KMS-11 (cell line): ENCODE measurements at regions not wholly inside any gene's neighbourhood (a gene's known extent, or its start where the extent isn't known, plus 50 kb on each side); places are given as distances from the start of the nearest gene placed in this dataset.

ENCODE experiments used
- H2AFZ ChIP-seq: fragments of 200-600 bp; sonication (generic); 2 replicates; pipeline ENCODE4 v1.6.1; 2016; ENCODE audit warnings: antibody characterized with exemption, mixed run types, low read depth
- H3K27ac ChIP-seq: fragments of 200-600 bp; sonication (generic); 2 replicates; pipeline ENCODE4 v1.6.1; 2016; ENCODE audit warnings: mild to moderate bottlenecking, mixed run types
- H3K27me3 ChIP-seq: fragments of 200-600 bp; sonication (generic); 2 replicates; pipeline ENCODE4 v1.6.1; 2017; ENCODE audit warnings: mild to moderate bottlenecking, low read depth, mixed run types, moderate library complexity; ENCODE audit not compliant: insufficient read depth
- H3K36me3 ChIP-seq: fragments of 200-600 bp; sonication (generic); 2 replicates; pipeline ENCODE4 v1.6.1; 2017; ENCODE audit warnings: mild to moderate bottlenecking, mixed run types; ENCODE audit not compliant: insufficient read depth
- H3K4me1 ChIP-seq: fragments of 200-600 bp; sonication (generic); 2 replicates; pipeline ENCODE4 v1.6.1; 2016; ENCODE audit warnings: mild to moderate bottlenecking, low read depth, mixed run types; ENCODE audit not compliant: poor library complexity, severe bottlenecking
- H3K4me2 ChIP-seq: fragments of 200-600 bp; sonication (generic); 2 replicates; pipeline ENCODE4 v1.7.0; 2016; ENCODE audit warnings: mild to moderate bottlenecking, mixed run types
- H3K4me3 ChIP-seq: fragments of 200-600 bp; sonication (generic); IDR thresholded peaks from 2 replicates; pipeline ENCODE4 v1.6.1; 2017; ENCODE audit warnings: low read depth, low read length, mixed read lengths; ENCODE audit not compliant: insufficient read depth
- H3K79me2 ChIP-seq: fragments of 200-600 bp; sonication (generic); 2 replicates; pipeline ENCODE4 v1.6.1; 2016; ENCODE audit warnings: low read depth, mixed run types; ENCODE audit not compliant: insufficient read depth
- H3K9ac ChIP-seq: fragments of 200-600 bp; sonication (generic); 2 replicates; pipeline ENCODE4 v1.6.1; 2016; ENCODE audit warnings: mild to moderate bottlenecking, mixed run types
- H4K20me1 ChIP-seq: fragments of 200-600 bp; sonication (generic); 2 replicates; pipeline ENCODE4 v1.6.1; 2016; ENCODE audit warnings: mild to moderate bottlenecking, mixed run types; ENCODE audit not compliant: insufficient read depth
- CTCF ChIP-seq: fragments of 200-600 bp; sonication (generic); conservative IDR thresholded peaks from 2 replicates; pipeline ENCODE4 v1.6.1; 2017; ENCODE audit warnings: low read depth, mild to moderate bottlenecking, antibody characterized with exemption, low read length, moderate library complexity, mixed read lengths

- no peak overlapping the region for H3K4me2 ChIP-seq
- H3K79me2 ChIP-seq: no peaks in the 10 kb centered on the region
- no peaks in the 10 kb centered on the region for H3K27me3 ChIP-seq
- no peaks in the 10 kb centered on the region for H3K36me3 ChIP-seq
- no peak for TF ChIP-seq CTCF
- H3K27ac ChIP-seq: no peak overlapping the region
- no peak overlapping the region for H3K9ac ChIP-seq
- no peak overlapping the region for H3K4me3 ChIP-seq
- H2AFZ ChIP-seq: no peak overlapping the region
- no peaks in the 10 kb centered on the region for H3K4me1 ChIP-seq
- no peaks in the 10 kb centered on the region for H4K20me1 ChIP-seq
Measured at GRCh38 chr3:81923038-81923437, 161.6 kb upstream of the GBE1 start.

DNA sequence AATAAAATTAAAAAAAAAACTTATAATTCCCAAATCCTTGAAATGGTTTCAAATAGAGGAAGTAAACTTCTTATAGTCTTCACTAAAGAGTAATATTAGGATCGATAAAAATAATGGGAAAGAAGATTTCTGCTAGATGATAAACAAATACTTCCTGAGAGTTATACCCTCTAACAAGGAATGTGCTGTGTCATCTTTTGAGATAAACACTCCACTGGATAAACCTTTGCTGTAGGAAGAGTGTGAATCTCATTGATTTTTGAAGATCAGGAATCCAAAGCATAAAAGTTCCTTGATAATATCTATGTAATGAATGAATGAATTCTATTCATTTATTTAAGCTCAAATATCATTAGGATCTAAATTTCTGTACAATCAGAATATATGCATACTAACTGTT is 161.0 kb upstream of the GBE1 start:
- H3K79me2 ChIP-seq: no peaks in the 10 kb centered on the region
- H3K4me1 ChIP-seq: no peaks in the 10 kb centered on the region
- no peak overlapping the region for H3K9ac ChIP-seq
- H2AFZ ChIP-seq: no peak overlapping the region
- H3K4me2 ChIP-seq: no peak overlapping the region
- H3K36me3 ChIP-seq: no peaks in the 10 kb centered on the region
- H3K27me3 ChIP-seq: no peaks in the 10 kb centered on the region
- H3K4me3 ChIP-seq: no peak overlapping the region
- no peak overlapping the region for H3K27ac ChIP-seq
- no peaks in the 10 kb centered on the region for H4K20me1 ChIP-seq
- no peak for TF ChIP-seq CTCF

DNA sequence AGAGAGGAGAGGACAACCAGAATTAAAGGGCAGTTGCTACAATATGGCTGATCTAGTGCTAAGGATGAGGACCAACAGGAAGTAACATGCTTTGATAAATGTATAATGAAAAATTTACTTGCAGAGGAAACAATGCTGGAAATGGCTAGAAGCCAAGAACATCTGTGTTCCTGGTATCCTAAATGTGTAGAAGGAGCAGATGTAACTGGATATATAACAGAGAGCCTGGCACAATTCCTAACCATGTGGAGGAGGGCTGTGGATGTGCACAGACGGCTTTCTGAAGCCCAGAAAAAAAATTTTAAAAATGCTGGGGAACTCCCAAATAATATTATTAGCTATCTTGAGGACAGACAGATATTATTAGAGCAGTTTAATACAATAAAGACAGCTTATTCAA is 159.4 kb upstream of the GBE1 start:
- Histone ChIP-seq H3K4me2 (no peak overlapping the region), H3K27ac (no peak overlapping the region), H3K4me1 (no peaks in the 10 kb centered on the region), H4K20me1 (no peaks in the 10 kb centered on the region), H3K4me3 (no peak overlapping the region), H3K9ac (no peak overlapping the region), H2AFZ (no peak overlapping the region), H3K27me3 (no peaks in the 10 kb centered on the region), H3K79me2 (no peaks in the 10 kb centered on the region), H3K36me3 (no peaks in the 10 kb centered on the region)
- TF ChIP-seq CTCF: no peak

DNA sequence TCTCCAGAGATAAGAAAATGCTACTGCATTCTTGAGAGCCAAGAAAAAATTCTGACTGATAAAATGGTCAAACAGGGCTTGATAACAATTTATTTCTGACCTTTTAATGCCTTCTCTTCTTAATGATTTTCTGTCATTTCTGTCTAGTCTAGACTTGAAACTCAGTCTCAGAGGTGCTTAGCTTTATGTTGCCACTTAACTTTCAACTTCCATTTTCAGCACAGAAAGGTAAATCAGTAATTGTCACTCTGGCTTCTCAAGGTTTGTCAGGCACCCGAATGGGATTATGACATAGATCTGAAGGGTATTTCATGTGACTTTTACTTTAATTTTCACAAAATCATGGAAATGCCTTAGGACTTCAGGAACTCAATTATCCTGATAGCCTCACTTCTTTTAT is 155.4 kb upstream of the GBE1 start:
- no peak for TF ChIP-seq CTCF
- Histone ChIP-seq H3K4me2 (no peak overlapping the region), H3K4me1 (no peaks in the 10 kb centered on the region), H3K27ac (no peak overlapping the region), H3K9ac (no peak overlapping the region), H4K20me1 (no peaks in the 10 kb centered on the region), H3K36me3 (no peaks in the 10 kb centered on the region), H3K79me2 (no peaks in the 10 kb centered on the region), H3K27me3 (no peaks in the 10 kb centered on the region), H2AFZ (no peak overlapping the region), H3K4me3 (no peak overlapping the region)
